Stimulated activated CD4-positive, alpha-beta T cell treated with anti-CD3 and anti-CD28 coated beads, TNF-alpha, amount 100 ng/mL, for 24 hours (primary cell): ENCODE measurements at regions not wholly inside any gene's neighbourhood (a gene's known extent, or its start where the extent isn't known, plus 50 kb on each side); places are given as distances from the start of the nearest gene placed in this dataset.

ENCODE experiments used
- DNase-seq, 3 experiments: peaks; one replicate each; pipeline ENCODE4 v3.0.0-alpha.2; 2020; ENCODE audit warnings: low read depth in 3 of 3

GRCh38 chr3:104982130-104982529 is 384.6 kb upstream of the ALCAM start:
- no peak for DNase-seq

- DNase-seq: no peak
These were observed 378.9 kb upstream of the ALCAM start for GRCh38 chr3:104987859-104988258.

GRCh38 chr3:104988496-104988895 is 378.2 kb upstream of the ALCAM start:
- DNase-seq: no peak

- DNase-seq: no peak
These were observed 376.8 kb upstream of the ALCAM start for GRCh38 chr3:104989878-104990277.

- no peak for DNase-seq
These were observed 376.0 kb upstream of the ALCAM start for GRCh38 chr3:104990758-104991157.

- DNase-seq: no peak
These were observed 374.0 kb upstream of the ALCAM start for GRCh38 chr3:104992676-104993075.

GRCh38 chr3:105006164-105006563 is 360.5 kb upstream of the ALCAM start:
- no peak for DNase-seq

- DNase-seq: no peak
These were observed 353.1 kb upstream of the ALCAM start for GRCh38 chr3:105013657-105014056.

- no peak for DNase-seq
These were observed 352.1 kb upstream of the ALCAM start for GRCh38 chr3:105014631-105015030.

- DNase-seq: no peak
These were observed 343.9 kb upstream of the ALCAM start for GRCh38 chr3:105022813-105023212.

GRCh38 chr3:105030211-105030610 is 336.5 kb upstream of the ALCAM start:
- no peak for DNase-seq

- DNase-seq: no peak
These were observed 334.2 kb upstream of the ALCAM start for GRCh38 chr3:105032541-105032940.

- DNase-seq: no peak
These were observed 333.6 kb upstream of the ALCAM start for GRCh38 chr3:105033081-105033480.

GRCh38 chr3:105039004-105039403 is 327.7 kb upstream of the ALCAM start:
- DNase-seq: no peak

GRCh38 chr3:105040026-105040622 is 326.6 kb upstream of the ALCAM start:
- DNase-seq: no peak

GRCh38 chr3:105042586-105042985 is 324.1 kb upstream of the ALCAM start:
- no peak for DNase-seq

GRCh38 chr3:105051111-105051510 is 315.6 kb upstream of the ALCAM start:
- no peak for DNase-seq

GRCh38 chr3:105051972-105052371 is 314.7 kb upstream of the ALCAM start:
- no peak for DNase-seq

GRCh38 chr3:105062853-105063252 is 303.9 kb upstream of the ALCAM start:
- DNase-seq: no peak

- no peak for DNase-seq
These were observed 300.5 kb upstream of the ALCAM start for GRCh38 chr3:105065895-105066839.

- no peak for DNase-seq
These were observed 299.3 kb upstream of the ALCAM start for GRCh38 chr3:105067361-105067760.

- no peak for DNase-seq
These were observed 289.5 kb upstream of the ALCAM start for GRCh38 chr3:105077060-105077822.
